Kidney (tissue), 13 donors: ENCODE measurements at regions not wholly inside any gene's neighbourhood (a gene's known extent, or its start where the extent isn't known, plus 50 kb on each side); places are given as distances from the start of the nearest gene placed in this dataset.
A peak's percentile ranks its signal among the peaks of the same experiment; 100 is the strongest.

Experiments
- DNase-seq, 5 donors: peaks; one replicate each; pipeline ENCODE4 v3.0.0-alpha.2; 2013 to 2020
- FAIRE-seq: peaks from 2 replicates; lab custom pipeline; 2012; peaks lifted over from hg19 to GRCh38; lab: Jason Lieb, UNC
- H3K27ac ChIP-seq, 2 donors: one replicate each; pipeline ENCODE4 v1.7.0; 2013; ENCODE audit warnings: low read depth in 2 of 2, low read length in 2 of 2, inconsistent platforms in 1 of 2
- H3K27me3 ChIP-seq: one replicate; pipeline ENCODE4 v1.7.1; 2013; ENCODE audit warnings: low read length, inconsistent platforms; ENCODE audit not compliant: control insufficient read depth, insufficient read depth
- H3K36me3 ChIP-seq, 3 donors: one replicate each; pipeline versions ENCODE4 v1.7.0 to v1.7.1; 2013; ENCODE audit warnings: low read length in 3 of 3, control low read depth in 1 of 3, inconsistent platforms in 1 of 3; ENCODE audit not compliant: insufficient read depth in 3 of 3, control insufficient read depth in 2 of 3
- H3K4me1 ChIP-seq, 3 donors: one replicate each; pipeline versions ENCODE4 v1.7.0 to v1.7.1; 2013; ENCODE audit warnings: low read length in 3 of 3, inconsistent platforms in 1 of 3, low read depth in 1 of 3; ENCODE audit not compliant: control insufficient read depth in 2 of 3, insufficient read depth in 2 of 3
- H3K4me3 ChIP-seq, 3 donors: one replicate each; pipeline versions ENCODE4 v1.7.0 to v1.8.1; 2013; ENCODE audit warnings: low read length in 3 of 3, control low read depth in 1 of 3, inconsistent platforms in 1 of 3
- H3K9ac ChIP-seq, 3 donors: one replicate each; pipeline versions ENCODE4 v1.7.0 to v1.7.1; 2013; ENCODE audit warnings: low read length in 3 of 3, control low read depth in 1 of 3, inconsistent platforms in 1 of 3
- H3K9me3 ChIP-seq, 3 donors: one replicate each; pipeline versions ENCODE4 v1.7.0 to v1.7.1; 2013; ENCODE audit warnings: low read length in 3 of 3, control low read depth in 1 of 3, inconsistent platforms in 1 of 3; ENCODE audit not compliant: control insufficient read depth in 2 of 3, insufficient read depth in 1 of 3
- intact Hi-C: fragments of 100-400 bp; cut with DNase I; formaldehyde crosslinking; loops from one replicate; pipeline ENCODE4 v1.11.1; 2022
- TF ChIP-seq, protein P1 (sequence below): IDR thresholded peaks from 3 replicates; pipeline ENCODE4 v1.5.1; 2012; ENCODE audit warnings: mild to moderate bottlenecking, moderate library complexity, borderline replicate concordance; ENCODE audit not compliant: insufficient read depth; ENCODE audit errors: extremely low read depth
- donor health status: control.
- donor health status: control.
- donor health status: control.
- donor health status: control.
- donor health status: control.
- donor health status: DM: yes; HTN: yes; CAD: no.
- donor health status: Normal renal cell carcinoma (clear cell type).

GRCh38 chr21:18776936-18777335, 373.4 kb upstream of the TMPRSS15 start:
- no peak for FAIRE-seq

GRCh38 chr21:18782721-18783120, 379.1 kb upstream of the TMPRSS15 start:
- DNase-seq (no peak), FAIRE-seq (no peak)
- H3K27me3 ChIP-seq: no peaks in the 10 kb centered on the region
- no peak overlapping the region for H3K9ac ChIP-seq
- intact Hi-C loops: no loop called here
- H3K4me1 ChIP-seq: no peaks in the 10 kb centered on the region
- no peaks in the 10 kb centered on the region for H3K9me3 ChIP-seq
- H3K4me3 ChIP-seq: no peak overlapping the region
- no peaks in the 10 kb centered on the region for H3K36me3 ChIP-seq
- no peak overlapping the region for H3K27ac ChIP-seq
- TF ChIP-seq, protein P1, sequence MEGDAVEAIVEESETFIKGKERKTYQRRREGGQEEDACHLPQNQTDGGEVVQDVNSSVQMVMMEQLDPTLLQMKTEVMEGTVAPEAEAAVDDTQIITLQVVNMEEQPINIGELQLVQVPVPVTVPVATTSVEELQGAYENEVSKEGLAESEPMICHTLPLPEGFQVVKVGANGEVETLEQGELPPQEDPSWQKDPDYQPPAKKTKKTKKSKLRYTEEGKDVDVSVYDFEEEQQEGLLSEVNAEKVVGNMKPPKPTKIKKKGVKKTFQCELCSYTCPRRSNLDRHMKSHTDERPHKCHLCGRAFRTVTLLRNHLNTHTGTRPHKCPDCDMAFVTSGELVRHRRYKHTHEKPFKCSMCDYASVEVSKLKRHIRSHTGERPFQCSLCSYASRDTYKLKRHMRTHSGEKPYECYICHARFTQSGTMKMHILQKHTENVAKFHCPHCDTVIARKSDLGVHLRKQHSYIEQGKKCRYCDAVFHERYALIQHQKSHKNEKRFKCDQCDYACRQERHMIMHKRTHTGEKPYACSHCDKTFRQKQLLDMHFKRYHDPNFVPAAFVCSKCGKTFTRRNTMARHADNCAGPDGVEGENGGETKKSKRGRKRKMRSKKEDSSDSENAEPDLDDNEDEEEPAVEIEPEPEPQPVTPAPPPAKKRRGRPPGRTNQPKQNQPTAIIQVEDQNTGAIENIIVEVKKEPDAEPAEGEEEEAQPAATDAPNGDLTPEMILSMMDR: no peak

More at GRCh38 chr21:18776936-18777335, 373.4 kb upstream of the TMPRSS15 start:
- intact Hi-C loops: no loop called here
- TF ChIP-seq, protein P1: no peak
- DNase-seq: peak in 1 of 5 donors; percentile 3
- Histone ChIP-seq H3K27ac (no peak overlapping the region), H3K27me3 (no peaks in the 10 kb centered on the region), H3K36me3 (no peaks in the 10 kb centered on the region), H3K9me3 (no peaks in the 10 kb centered on the region), H3K9ac (no peak overlapping the region), H3K4me1 (no peaks in the 10 kb centered on the region), H3K4me3 (no peak overlapping the region)

GRCh38 chr21:18801468-18801867, 397.9 kb upstream of the TMPRSS15 start:
- Histone ChIP-seq H3K36me3 (no peaks in the 10 kb centered on the region), H3K4me1 (no peaks in the 10 kb centered on the region), H3K9me3 (no peaks in the 10 kb centered on the region), H3K9ac (no peak overlapping the region), H3K27ac (no peak overlapping the region), H3K4me3 (no peak overlapping the region), H3K27me3 (no peaks in the 10 kb centered on the region)
- TF ChIP-seq, protein P1: no peak
- FAIRE-seq: no peak
- DNase-seq: peak in 1 of 5 donors; percentile 13
- intact Hi-C loops: no loop called here

DNA sequence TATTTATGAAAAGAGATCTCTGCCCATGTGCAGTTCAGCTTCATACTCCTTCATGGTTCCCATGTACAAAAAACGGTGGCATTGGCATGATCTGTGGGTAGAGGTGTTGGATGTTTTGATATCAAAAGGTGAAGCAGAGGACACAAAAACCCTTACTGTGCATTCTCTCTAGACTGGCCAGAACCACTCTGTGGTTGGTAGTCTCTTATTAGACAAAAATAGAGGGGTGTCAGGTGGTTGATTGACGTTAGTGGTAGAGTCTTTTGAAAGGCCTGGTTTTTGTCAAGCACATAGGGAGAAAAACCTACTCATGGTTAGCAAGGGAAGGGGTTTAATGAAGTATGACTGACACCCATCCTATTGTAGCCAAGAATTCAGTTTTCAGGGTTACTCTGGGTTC, 400.0 kb upstream of the TMPRSS15 start:
- no peak for FAIRE-seq
- no peaks in the 10 kb centered on the region for H3K27me3 ChIP-seq
- TF ChIP-seq, protein P1: no peak

More for the DNA sequence above, 400.0 kb upstream of the TMPRSS15 start:
- Histone ChIP-seq H3K9ac (no peak overlapping the region), H3K4me1 (no peaks in the 10 kb centered on the region), H3K36me3 (no peaks in the 10 kb centered on the region), H3K27ac (no peak overlapping the region), H3K9me3 (no peaks in the 10 kb centered on the region), H3K4me3 (no peak overlapping the region)
- DNase-seq: no peak
- intact Hi-C loops: no loop called here
